ENCODE measurements at regions not wholly inside any gene's neighbourhood (a gene's known extent, or its start where the extent isn't known, plus 50 kb on each side); places are given as distances from the start of the nearest gene placed in this dataset.
"Not testable (repeated sequence)": the region's sequence is repeated elsewhere in the genome, so short reads cannot be mapped to it uniquely, and the experiment has no call there.

GRCh38 chrX:113195949-113196348 lies 355.3 kb upstream of the AMOT start:
- Mint-ChIP-seq H3K9me3 (peaks cover 2% of the 10 kb centered on the region), H3K4me1 (no peaks in the 10 kb centered on the region), H3K27me3 (ENCODE audit: low read depth) (no peaks in the 10 kb centered on the region), H3K4me3 (no peak overlapping the region), H3K36me3 (ENCODE audit: low read depth) (no peaks in the 10 kb centered on the region), H3K27ac (ENCODE audit: unreplicated experiment) (no peak overlapping the region)
- no peak for DNase-seq (ENCODE audit: low read depth, low spot score)
- no peak for TF ChIP-seq CTCF (conservative IDR thresholded peaks at IDR 0.05)

- Mint-ChIP-seq H3K4me1 (no peaks in the 10 kb centered on the region), H3K9me3 (peaks cover 4% of the 10 kb centered on the region), H3K27me3 (ENCODE audit: low read depth) (no peaks in the 10 kb centered on the region), H3K4me3 (no peak overlapping the region), H3K27ac (ENCODE audit: unreplicated experiment) (no peak overlapping the region), H3K36me3 (ENCODE audit: low read depth) (no peaks in the 10 kb centered on the region)
- no peak for DNase-seq (ENCODE audit: low read depth, low spot score)
- TF ChIP-seq CTCF (conservative IDR thresholded peaks at IDR 0.05) = no peak
Observed at GRCh38 chrX:113192418-113192817, 351.8 kb upstream of the AMOT start.

DNA sequence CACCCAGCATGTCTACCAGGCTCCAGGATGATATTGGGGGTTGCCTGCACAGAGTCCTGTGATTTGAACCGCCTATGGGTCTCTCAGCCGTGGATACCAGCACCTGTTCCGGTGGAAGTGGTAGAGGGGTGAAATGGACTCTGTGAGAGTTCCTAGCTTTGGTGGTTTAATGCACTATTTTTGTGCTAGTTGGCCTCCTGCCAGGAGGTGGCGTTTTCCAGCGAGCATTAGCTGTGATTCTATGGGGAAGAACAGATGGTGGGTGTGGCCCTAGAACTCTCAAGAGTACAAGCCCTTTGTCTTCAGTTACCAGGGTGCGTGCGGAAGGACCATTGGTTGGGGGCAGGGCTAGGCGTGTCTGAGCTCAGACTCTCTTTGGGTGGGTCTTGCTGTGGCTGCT lies 316.9 kb upstream of the AMOT start:
- no peak for TF ChIP-seq CTCF (conservative IDR thresholded peaks at IDR 0.05)
- DNase-seq (ENCODE audit: low read depth, low spot score) = no peak
- Mint-ChIP-seq H3K27ac (ENCODE audit: unreplicated experiment) (no peak overlapping the region), H3K9me3 (peaks cover 14% of the 10 kb centered on the region), H3K4me3 (no peak overlapping the region), H3K27me3 (ENCODE audit: low read depth) (no peaks in the 10 kb centered on the region), H3K36me3 (ENCODE audit: low read depth) (no peaks in the 10 kb centered on the region), H3K4me1 (no peaks in the 10 kb centered on the region)

DNA sequence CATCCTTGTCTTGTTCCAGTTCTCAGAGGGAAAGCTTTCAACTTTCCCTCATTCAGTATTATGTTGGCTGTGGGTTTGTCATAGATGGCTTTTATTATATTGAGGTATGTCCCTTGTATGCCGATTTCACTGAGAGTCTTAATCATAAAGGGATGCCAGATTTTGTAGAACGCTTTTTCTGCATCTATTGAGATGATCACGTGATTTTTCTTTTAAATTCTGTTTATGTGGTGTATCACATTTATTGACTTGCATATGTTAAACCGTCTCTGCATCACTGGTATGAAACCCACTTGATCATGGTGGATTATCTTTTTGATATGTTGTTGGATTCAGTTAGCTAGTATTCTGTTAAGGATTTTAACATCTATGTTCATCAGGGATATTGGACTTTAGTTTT lies 313.7 kb upstream of the AMOT start:
- H3K4me3 Mint-ChIP-seq; H3K27me3 Mint-ChIP-seq (ENCODE audit: low read depth); H3K36me3 Mint-ChIP-seq (ENCODE audit: low read depth); DNase-seq (ENCODE audit: low read depth, low spot score); H3K27ac Mint-ChIP-seq (ENCODE audit: unreplicated experiment); H3K4me1 Mint-ChIP-seq: not testable (repeated sequence)
- peaks cover 17% of the 10 kb centered on the region for H3K9me3 Mint-ChIP-seq

GRCh38 chrX:113136836-113137235 lies 296.2 kb upstream of the AMOT start:
- H3K4me1 Mint-ChIP-seq = peaks cover 12% of the 10 kb centered on the region
- no peaks in the 10 kb centered on the region for H3K36me3 Mint-ChIP-seq (ENCODE audit: low read depth)
- no peak for TF ChIP-seq CTCF (conservative IDR thresholded peaks at IDR 0.05)
- no peak for DNase-seq (ENCODE audit: low read depth, low spot score)
- no peak overlapping the region for H3K27ac Mint-ChIP-seq (ENCODE audit: unreplicated experiment)
- H3K27me3 Mint-ChIP-seq (ENCODE audit: low read depth) = no peaks in the 10 kb centered on the region
- H3K9me3 Mint-ChIP-seq = peaks cover 2% of the 10 kb centered on the region
- no peak overlapping the region for H3K4me3 Mint-ChIP-seq

GRCh38 chrX:113133316-113133715 lies 292.7 kb upstream of the AMOT start:
- no peak overlapping the region for H3K4me3 Mint-ChIP-seq
- no peaks in the 10 kb centered on the region for H3K9me3 Mint-ChIP-seq
- no peak overlapping the region for H3K27ac Mint-ChIP-seq (ENCODE audit: unreplicated experiment)
- DNase-seq (ENCODE audit: low read depth, low spot score) = no peak
- TF ChIP-seq CTCF (conservative IDR thresholded peaks at IDR 0.05) = no peak
- no peaks in the 10 kb centered on the region for H3K36me3 Mint-ChIP-seq (ENCODE audit: low read depth)
- no peaks in the 10 kb centered on the region for H3K27me3 Mint-ChIP-seq (ENCODE audit: low read depth)
- H3K4me1 Mint-ChIP-seq = peaks cover 12% of the 10 kb centered on the region

Measured in neural crest cell (in vitro differentiated cells).